A549 (cell line): ENCODE measurements at regions not wholly inside any gene's neighbourhood (a gene's known extent, or its start where the extent isn't known, plus 50 kb on each side); places are given as distances from the start of the nearest gene placed in this dataset.

ENCODE experiments used
- CBX2 ChIP-seq: fragments of 200-600 bp; sonication (generic); IDR thresholded peaks from 2 replicates; pipeline ENCODE4 v1.6.1; 2016; ENCODE audit warnings: low read depth, mild to moderate bottlenecking, borderline replicate concordance
- EP300 ChIP-seq, 2 experiments: fragments of >200 bp; sonication (Bioruptor Twin); formaldehyde crosslinking; IDR thresholded peaks; 2 replicates in 1 of 2; 3 replicates in 1 of 2; pipeline ENCODE4 v1.6.1; 2016 to 2017
- HDAC2 ChIP-seq: fragments of 200-600 bp; sonication (generic); IDR thresholded peaks from 2 replicates; pipeline ENCODE4 v1.6.1; 2016
- MAZ ChIP-seq: fragments of 150-350 bp; IDR thresholded peaks from 2 replicates; pipeline ENCODE4 v1.6.1; 2014; ENCODE audit warnings: antibody characterized with exemption, low read depth, low read length, borderline replicate concordance
- POLR2A ChIP-seq: IDR thresholded peaks from 2 replicates; pipeline ENCODE4 v1.6.1; 2012; ENCODE audit warnings: mild to moderate bottlenecking, low read length
- RNF2 ChIP-seq: fragments of 200-600 bp; sonication (generic); IDR thresholded peaks from 2 replicates; pipeline ENCODE4 v1.6.1; 2016; ENCODE audit warnings: low read depth, mild to moderate bottlenecking, antibody characterized with exemption, moderate library complexity, borderline replicate concordance
- SREBF2 ChIP-seq: fragments of 450-650 bp; IDR thresholded peaks from 2 replicates; pipeline ENCODE4 v1.6.1; 2014; ENCODE audit warnings: mild to moderate bottlenecking, moderate library complexity
- TF ChIP-seq, protein P1 (sequence below): fragments of >200 bp; sonication (Bioruptor Twin); formaldehyde crosslinking; IDR thresholded peaks from 3 replicates; pipeline ENCODE4 v1.5.1; 2016
- TF ChIP-seq, protein P2 (sequence below): fragments of 450-650 bp; IDR thresholded peaks from 2 replicates; pipeline ENCODE4 v1.6.1; 2014; ENCODE audit warnings: antibody characterized with exemption

DNA sequence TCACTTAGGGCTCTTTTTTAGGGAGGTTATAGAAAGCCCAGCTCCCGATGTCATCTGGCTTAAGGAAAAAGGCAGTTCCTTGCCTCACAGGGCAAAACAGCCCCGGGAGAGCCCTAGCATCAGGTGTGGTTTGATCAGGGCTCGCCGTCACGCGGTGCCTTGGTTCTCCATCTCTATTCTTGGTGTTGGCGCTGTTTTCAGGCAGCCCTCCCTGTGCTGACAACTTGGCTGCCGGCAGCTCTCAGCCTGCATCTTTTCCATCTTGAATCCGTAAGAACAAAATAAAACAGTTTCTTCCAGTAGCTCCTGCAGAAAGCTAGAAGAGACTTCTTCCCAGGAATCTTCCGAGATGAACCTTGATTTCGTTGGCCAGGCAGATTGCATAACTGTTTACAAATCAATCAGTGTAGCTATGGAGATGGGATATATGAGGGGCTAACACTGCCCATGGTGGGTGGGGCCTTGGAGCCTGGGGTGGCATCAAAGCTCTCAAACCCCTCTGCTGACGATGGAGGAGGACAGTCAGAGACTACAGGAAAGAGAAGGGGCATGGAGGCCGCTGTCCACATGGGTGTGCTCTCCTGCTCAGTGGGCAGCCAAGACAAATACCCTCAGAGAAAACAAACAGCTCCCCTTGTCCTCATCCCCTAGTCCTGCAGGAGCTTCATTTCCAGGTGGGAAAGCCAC, 370.7 kb upstream of the C1orf174 start:
- TF ChIP-seq, protein P1, sequence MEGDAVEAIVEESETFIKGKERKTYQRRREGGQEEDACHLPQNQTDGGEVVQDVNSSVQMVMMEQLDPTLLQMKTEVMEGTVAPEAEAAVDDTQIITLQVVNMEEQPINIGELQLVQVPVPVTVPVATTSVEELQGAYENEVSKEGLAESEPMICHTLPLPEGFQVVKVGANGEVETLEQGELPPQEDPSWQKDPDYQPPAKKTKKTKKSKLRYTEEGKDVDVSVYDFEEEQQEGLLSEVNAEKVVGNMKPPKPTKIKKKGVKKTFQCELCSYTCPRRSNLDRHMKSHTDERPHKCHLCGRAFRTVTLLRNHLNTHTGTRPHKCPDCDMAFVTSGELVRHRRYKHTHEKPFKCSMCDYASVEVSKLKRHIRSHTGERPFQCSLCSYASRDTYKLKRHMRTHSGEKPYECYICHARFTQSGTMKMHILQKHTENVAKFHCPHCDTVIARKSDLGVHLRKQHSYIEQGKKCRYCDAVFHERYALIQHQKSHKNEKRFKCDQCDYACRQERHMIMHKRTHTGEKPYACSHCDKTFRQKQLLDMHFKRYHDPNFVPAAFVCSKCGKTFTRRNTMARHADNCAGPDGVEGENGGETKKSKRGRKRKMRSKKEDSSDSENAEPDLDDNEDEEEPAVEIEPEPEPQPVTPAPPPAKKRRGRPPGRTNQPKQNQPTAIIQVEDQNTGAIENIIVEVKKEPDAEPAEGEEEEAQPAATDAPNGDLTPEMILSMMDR: no peak
- TF ChIP-seq CBX2: no peak
- TF ChIP-seq HDAC2: no peak
- no peak for TF ChIP-seq MAZ
- no peak for TF ChIP-seq POLR2A
- TF ChIP-seq EP300 (IDR thresholded peaks at IDR 0.05): no peak
- TF ChIP-seq, protein P2, sequence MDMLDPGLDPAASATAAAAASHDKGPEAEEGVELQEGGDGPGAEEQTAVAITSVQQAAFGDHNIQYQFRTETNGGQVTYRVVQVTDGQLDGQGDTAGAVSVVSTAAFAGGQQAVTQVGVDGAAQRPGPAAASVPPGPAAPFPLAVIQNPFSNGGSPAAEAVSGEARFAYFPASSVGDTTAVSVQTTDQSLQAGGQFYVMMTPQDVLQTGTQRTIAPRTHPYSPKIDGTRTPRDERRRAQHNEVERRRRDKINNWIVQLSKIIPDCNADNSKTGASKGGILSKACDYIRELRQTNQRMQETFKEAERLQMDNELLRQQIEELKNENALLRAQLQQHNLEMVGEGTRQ: no peak
- no peak for TF ChIP-seq SREBF2
- no peak for TF ChIP-seq RNF2
